OCI-LY1 (cell line): ENCODE measurements at regions not wholly inside any gene's neighbourhood (a gene's known extent, or its start where the extent isn't known, plus 50 kb on each side); places are given as distances from the start of the nearest gene placed in this dataset.

Experiments used
- H2AFZ ChIP-seq: fragments of 200-600 bp; sonication (generic), shearing (Covaris generic); 2 replicates; pipeline ENCODE4 v1.6.0; 2014; ENCODE audit warnings: antibody characterized with exemption, mild to moderate bottlenecking, low read length
- H3F3A ChIP-seq: fragments of 200-600 bp; sonication (generic), shearing (Covaris generic); 2 replicates; pipeline ENCODE4 v1.6.0; 2014; ENCODE audit warnings: mild to moderate bottlenecking, antibody characterized with exemption, low read length, moderate library complexity; ENCODE audit not compliant: insufficient read depth
- H3K27ac ChIP-seq: fragments of 200-600 bp; sonication (generic); 2 replicates; pipeline ENCODE4 v1.5.1; 2014; ENCODE audit warnings: low read length, mixed run types, mild to moderate bottlenecking, low read depth; ENCODE audit not compliant: poor library complexity, severe bottlenecking
- H3K27me3 ChIP-seq: fragments of 200-600 bp; sonication (generic); 2 replicates; pipeline ENCODE4 v1.6.0; 2014; ENCODE audit warnings: antibody characterized with exemption, mild to moderate bottlenecking, low read length, moderate library complexity; ENCODE audit not compliant: insufficient read depth
- H3K36me3 ChIP-seq: fragments of 200-600 bp; sonication (generic); 2 replicates; pipeline ENCODE4 v1.6.1; 2014; ENCODE audit warnings: mild to moderate bottlenecking, antibody characterized with exemption, low read length, moderate library complexity, mixed read lengths; ENCODE audit not compliant: insufficient read depth
- H3K4me1 ChIP-seq: fragments of 200-600 bp; sonication (generic); 2 replicates; pipeline ENCODE4 v1.5.1; 2014; ENCODE audit warnings: mild to moderate bottlenecking, low read length, moderate library complexity; ENCODE audit not compliant: insufficient read depth, severe bottlenecking
- H3K4me2 ChIP-seq: fragments of 200-600 bp; sonication (generic), shearing (Covaris generic); 2 replicates; pipeline ENCODE4 v1.6.1; 2014; ENCODE audit warnings: low read length
- H3K4me3 ChIP-seq: fragments of 200-600 bp; sonication (generic); 2 replicates; pipeline ENCODE4 v1.5.1; 2014; ENCODE audit warnings: low read length, low read depth, mild to moderate bottlenecking, mixed read lengths; ENCODE audit not compliant: poor library complexity, severe bottlenecking
- H3K79me2 ChIP-seq: fragments of 200-600 bp; shearing (Covaris generic); 2 replicates; pipeline ENCODE4 v1.6.1; 2016; ENCODE audit warnings: mixed run types, low read length, mixed read lengths; ENCODE audit not compliant: insufficient read depth
- H3K9ac ChIP-seq: fragments of 200-600 bp; sonication (generic), shearing (Covaris generic); 2 replicates; pipeline ENCODE4 v1.6.1; 2014; ENCODE audit warnings: mild to moderate bottlenecking, low read length, mixed read lengths
- H3K9me2 ChIP-seq: fragments of 200-600 bp; sonication (generic), shearing (Covaris generic); 2 replicates; pipeline ENCODE4 v1.6.1; 2014; ENCODE audit warnings: low read depth, mild to moderate bottlenecking, low read length, mixed read lengths
- H3K9me3 ChIP-seq: fragments of 200-600 bp; shearing (Covaris generic); 2 replicates; pipeline ENCODE4 v1.6.1; 2014; ENCODE audit warnings: low read length, mixed read lengths
- H4K20me1 ChIP-seq: fragments of 200-600 bp; sonication (generic), shearing (Covaris generic); 2 replicates; pipeline ENCODE4 v1.6.0; 2016; ENCODE audit warnings: mild to moderate bottlenecking, low read length; ENCODE audit not compliant: insufficient read depth
- EZH2 ChIP-seq: fragments of 200-600 bp; sonication (generic), shearing (Covaris generic); IDR thresholded peaks from 2 replicates; pipeline ENCODE4 v1.8.0; 2017; ENCODE audit warnings: borderline replicate concordance, mixed run types, mild to moderate bottlenecking, antibody characterized with exemption, low read length, moderate library complexity, mixed read lengths
- TF ChIP-seq, protein P1 (sequence below): fragments of 200-600 bp; sonication (generic), shearing (Covaris generic); IDR thresholded peaks from 2 replicates; pipeline ENCODE4 v1.5.1; 2017; ENCODE audit warnings: mild to moderate bottlenecking, antibody characterized with exemption, low read length, moderate library complexity, mixed read lengths

GRCh38 chr16:87117936-87118335 lies 199.3 kb downstream of the C16orf95 start:
- Histone ChIP-seq H3K36me3 (no peaks in the 10 kb centered on the region), H3K4me3 (no peak overlapping the region), H2AFZ (no peak overlapping the region), H3K79me2 (no peaks in the 10 kb centered on the region), H4K20me1 (no peaks in the 10 kb centered on the region), H3K4me2 (no peak overlapping the region), H3K27me3 (peaks cover 5% of the 10 kb centered on the region; the same call in 1 of the 2 replicates), H3K9me3 (no peaks in the 10 kb centered on the region), H3K9ac (no peak overlapping the region), H3K4me1 (no peaks in the 10 kb centered on the region), H3F3A (no peaks in the 10 kb centered on the region), H3K27ac (no peak overlapping the region), H3K9me2 (no peaks in the 10 kb centered on the region)
- TF ChIP-seq EZH2: no peak
- TF ChIP-seq, protein P1, sequence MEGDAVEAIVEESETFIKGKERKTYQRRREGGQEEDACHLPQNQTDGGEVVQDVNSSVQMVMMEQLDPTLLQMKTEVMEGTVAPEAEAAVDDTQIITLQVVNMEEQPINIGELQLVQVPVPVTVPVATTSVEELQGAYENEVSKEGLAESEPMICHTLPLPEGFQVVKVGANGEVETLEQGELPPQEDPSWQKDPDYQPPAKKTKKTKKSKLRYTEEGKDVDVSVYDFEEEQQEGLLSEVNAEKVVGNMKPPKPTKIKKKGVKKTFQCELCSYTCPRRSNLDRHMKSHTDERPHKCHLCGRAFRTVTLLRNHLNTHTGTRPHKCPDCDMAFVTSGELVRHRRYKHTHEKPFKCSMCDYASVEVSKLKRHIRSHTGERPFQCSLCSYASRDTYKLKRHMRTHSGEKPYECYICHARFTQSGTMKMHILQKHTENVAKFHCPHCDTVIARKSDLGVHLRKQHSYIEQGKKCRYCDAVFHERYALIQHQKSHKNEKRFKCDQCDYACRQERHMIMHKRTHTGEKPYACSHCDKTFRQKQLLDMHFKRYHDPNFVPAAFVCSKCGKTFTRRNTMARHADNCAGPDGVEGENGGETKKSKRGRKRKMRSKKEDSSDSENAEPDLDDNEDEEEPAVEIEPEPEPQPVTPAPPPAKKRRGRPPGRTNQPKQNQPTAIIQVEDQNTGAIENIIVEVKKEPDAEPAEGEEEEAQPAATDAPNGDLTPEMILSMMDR: no peak

- H3K9me3 ChIP-seq: no peaks in the 10 kb centered on the region
- no peak overlapping the region for H3K4me3 ChIP-seq
- TF ChIP-seq, protein P1: no peak
- no peak for TF ChIP-seq EZH2
- H3F3A ChIP-seq: no peaks in the 10 kb centered on the region
- peaks cover 5% of the 10 kb centered on the region; the same call in 1 of the 2 replicates for H3K27me3 ChIP-seq
- H3K9me2 ChIP-seq: no peaks in the 10 kb centered on the region
- no peaks in the 10 kb centered on the region for H3K36me3 ChIP-seq
- no peaks in the 10 kb centered on the region for H3K4me1 ChIP-seq
- H4K20me1 ChIP-seq: no peaks in the 10 kb centered on the region
- H2AFZ ChIP-seq: no peak overlapping the region
- no peak overlapping the region for H3K4me2 ChIP-seq
- no peaks in the 10 kb centered on the region for H3K79me2 ChIP-seq
- no peak overlapping the region for H3K27ac ChIP-seq
- H3K9ac ChIP-seq: no peak overlapping the region
These were observed 198.0 kb downstream of the C16orf95 start for GRCh38 chr16:87119168-87119567.

DNA sequence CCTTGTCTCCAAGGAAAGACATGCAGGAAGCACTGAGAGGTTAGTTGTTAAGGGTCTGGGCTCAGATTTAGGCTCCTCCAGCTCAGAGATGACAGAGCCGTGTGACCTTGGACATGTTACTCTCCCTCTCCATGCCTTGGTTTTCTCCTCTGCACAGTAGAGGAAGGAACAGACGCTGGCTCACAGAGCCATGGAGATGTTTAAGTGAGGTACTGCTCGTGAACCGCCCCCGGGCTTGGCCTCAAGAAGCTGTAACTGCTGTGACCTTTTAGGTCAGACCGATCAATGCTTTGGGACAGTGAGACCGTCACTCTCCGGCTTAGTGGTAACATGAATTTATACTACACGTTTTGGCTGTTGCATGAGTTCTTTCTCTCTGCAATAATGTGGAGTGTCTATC lies 197.4 kb downstream of the C16orf95 start:
- no peak overlapping the region for H2AFZ ChIP-seq
- H3K9me2 ChIP-seq: no peaks in the 10 kb centered on the region

More for the DNA sequence above, 197.4 kb downstream of the C16orf95 start:
- H3K36me3 ChIP-seq: no peaks in the 10 kb centered on the region
- H3F3A ChIP-seq: no peaks in the 10 kb centered on the region
- H4K20me1 ChIP-seq: no peaks in the 10 kb centered on the region
- no peak overlapping the region for H3K4me2 ChIP-seq
- no peak overlapping the region for H3K9ac ChIP-seq
- H3K27ac ChIP-seq: no peak overlapping the region
- H3K4me1 ChIP-seq: no peaks in the 10 kb centered on the region
- no peaks in the 10 kb centered on the region for H3K79me2 ChIP-seq
- TF ChIP-seq, protein P1: no peak
- TF ChIP-seq EZH2: no peak
- no peaks in the 10 kb centered on the region for H3K9me3 ChIP-seq
- no peak overlapping the region for H3K4me3 ChIP-seq
- peaks cover 5% of the 10 kb centered on the region; the same call in 1 of the 2 replicates for H3K27me3 ChIP-seq
